Endothelial cell of umbilical vein (primary cell): ENCODE measurements at regions not wholly inside any gene's neighbourhood (a gene's known extent, or its start where the extent isn't known, plus 50 kb on each side); places are given as distances from the start of the nearest gene placed in this dataset.

ENCODE experiments used
- CTCF ChIP-seq, 2 donors: IDR thresholded peaks; 1 replicate in 1 of 2; 2 replicates in 1 of 2; pipeline ENCODE4 v1.5.1; 2011; ENCODE audit warnings: low read length in 2 of 2, mild to moderate bottlenecking in 2 of 2, moderate library complexity in 2 of 2, control low read depth in 1 of 2, inconsistent platforms in 1 of 2, low read depth in 1 of 2; ENCODE audit not compliant: insufficient read depth in 1 of 2; ENCODE audit errors: extremely low read depth in 1 of 2
- EZH2 ChIP-seq: IDR thresholded peaks from 2 replicates; pipeline ENCODE4 v1.6.1; 2012; ENCODE audit warnings: borderline replicate concordance, low read depth, mild to moderate bottlenecking, moderate library complexity, low read length, inconsistent platforms; ENCODE audit not compliant: severe bottlenecking
- FOS ChIP-seq: IDR thresholded peaks from 2 replicates; pipeline ENCODE4 v1.6.1; 2011; ENCODE audit warnings: mild to moderate bottlenecking, low read length, moderate library complexity, borderline replicate concordance; ENCODE audit not compliant: insufficient read depth
- GATA2 ChIP-seq: IDR thresholded peaks from 2 replicates; pipeline ENCODE4 v1.7.0; 2011; ENCODE audit warnings: low read depth, mild to moderate bottlenecking, moderate library complexity, mixed read lengths, low read length; ENCODE audit not compliant: insufficient read length, insufficient read depth
- MAX ChIP-seq: IDR thresholded peaks from 2 replicates; pipeline ENCODE4 v1.6.1; 2011; ENCODE audit not compliant: insufficient read depth, insufficient read length
- POLR2A ChIP-seq: IDR thresholded peaks from 2 replicates; pipeline ENCODE4 v1.6.1; 2012; ENCODE audit warnings: low read depth, mild to moderate bottlenecking, control low read depth, low read length
- POLR2AphosphoS5 ChIP-seq: IDR thresholded peaks from 2 replicates; pipeline ENCODE4 v1.6.1; 2012; ENCODE audit warnings: low read depth, mild to moderate bottlenecking, control low read depth, low read length, moderate library complexity; ENCODE audit not compliant: insufficient read depth

- TF ChIP-seq GATA2 = no peak
- no peak for TF ChIP-seq POLR2A
- TF ChIP-seq CTCF (IDR thresholded peaks at IDR 0.05; ENCODE audit: extremely low read depth in 1 of 2, insufficient read depth in 1 of 2, low read depth in 1 of 2, low read length in 2 of 2) = no peak
- TF ChIP-seq EZH2 = no peak
- TF ChIP-seq MAX = no peak
- TF ChIP-seq POLR2AphosphoS5 = no peak
- no peak for TF ChIP-seq FOS
Observed at GRCh38 chr11:22991196-22991595, 130.9 kb upstream of the CCDC179 start.
